Spleen (tissue), 11 donors: ENCODE measurements at regions not wholly inside any gene's neighbourhood (a gene's known extent, or its start where the extent isn't known, plus 50 kb on each side); places are given as distances from the start of the nearest gene placed in this dataset.

Source experiments
- DNase-seq: peaks from one replicate; pipeline ENCODE4 v3.0.0-alpha.2; 2020
- H3K27ac ChIP-seq, 8 donors: fragments of 200-600 bp; sonication (generic) in 7 of 8; 1 replicate in 4 of 8; 2 replicates in 4 of 8; pipeline versions ENCODE4 v1.5.0 to v1.8.0; 2016 to 2021; ENCODE audit warnings: inconsistent platforms in 4 of 8, mild to moderate bottlenecking in 4 of 8, moderate library complexity in 1 of 8
- H3K27me3 ChIP-seq, 7 donors: fragments of 200-600 bp; sonication (generic) in 6 of 7; replicated peaks in 1 of 7; 1 replicate in 4 of 7; 2 replicates in 3 of 7; pipeline versions ENCODE4 v1.5.0 to v1.8.0; 2016 to 2021; ENCODE audit warnings: inconsistent platforms in 3 of 7, mild to moderate bottlenecking in 1 of 7
- H3K36me3 ChIP-seq, 6 donors: fragments of 200-600 bp; sonication (generic) in 5 of 6; 1 replicate in 4 of 6; 2 replicates in 2 of 6; pipeline versions ENCODE4 v1.5.0 to v1.8.0; 2016 to 2021; ENCODE audit warnings: inconsistent platforms in 2 of 6
- H3K4me1 ChIP-seq, 6 donors: fragments of 200-600 bp; sonication (generic) in 5 of 6; 1 replicate in 3 of 6; 2 replicates in 3 of 6; pipeline versions ENCODE4 v1.5.0 to v1.8.0; 2016 to 2021; ENCODE audit warnings: inconsistent platforms in 3 of 6
- H3K4me3 ChIP-seq, 8 donors: fragments of 200-600 bp; sonication (generic) in 7 of 8; 1 replicate in 4 of 8; 2 replicates in 4 of 8; pipeline versions ENCODE4 v1.5.0 to v1.8.0; 2016 to 2021; ENCODE audit warnings: inconsistent platforms in 4 of 8, mild to moderate bottlenecking in 4 of 8, moderate library complexity in 2 of 8
- H3K9me3 ChIP-seq, 8 donors: fragments of 200-600 bp; sonication (generic) in 7 of 8; 1 replicate in 4 of 8; 2 replicates in 4 of 8; pipeline versions ENCODE4 v1.5.0 to v1.8.0; 2016 to 2021; ENCODE audit warnings: inconsistent platforms in 4 of 8
- POLR2A ChIP-seq, 3 donors: fragments of 450-650 bp; IDR thresholded peaks; one replicate each; pipeline ENCODE4 v1.5.1; 2017; ENCODE audit warnings: antibody characterized with exemption in 3 of 3, mild to moderate bottlenecking in 1 of 3
- POLR2AphosphoS5 ChIP-seq, 3 donors: sonication (generic); formaldehyde crosslinking; IDR thresholded peaks; one replicate each; pipeline ENCODE4 v1.5.1; 2017; ENCODE audit warnings: antibody characterized with exemption in 3 of 3
- WGBS, 5 donors: extraction: QIAGEN DNeasy Blood & Tissue Kit in 3 of 5; methylation state at CpG; one replicate each; pipeline versions ENCODE4 v1.1.5 to v1.1.7; 2013 to 2018; 5-methylcytosine and 5-hydroxymethylcytosine counted together
- intact Hi-C: fragments of 100-400 bp; cut with DNase I; formaldehyde crosslinking; loops from one replicate; pipeline ENCODE4 v1.15.0; 2023; ENCODE audit warnings: low total_unique reads
- TF ChIP-seq, protein P1 (sequence below), 11 experiments: fragments of 200-600 bp in 7 of 11; fragments of 450-650 bp in 4 of 11; sonication (generic) in 4 of 11; IDR thresholded peaks in 8 of 11; conservative IDR thresholded peaks in 3 of 11; 1 replicate in 7 of 11; 2 replicates in 4 of 11; pipeline versions ENCODE4 v1.4.0 to v1.8.0; 2016 to 2021; ENCODE audit warnings: antibody characterized with exemption in 11 of 11, inconsistent platforms in 4 of 11, mild to moderate bottlenecking in 1 of 11
- donor health status: healthy with polysubstance abuse.
- donor health status: DM: no; HTN: no; CAD: no; lungs with moderate emphysema.
- donor health status: DM: no; HTN: no; CAD: no.
- donor health status: Bipolar disorder and iron deficiency.
- donor health status: healthy.
- donor health status: DM: no; HTN: no; CAD: no.
- donor health status: DM: yes; HTN: yes; CAD: no.

DNA sequence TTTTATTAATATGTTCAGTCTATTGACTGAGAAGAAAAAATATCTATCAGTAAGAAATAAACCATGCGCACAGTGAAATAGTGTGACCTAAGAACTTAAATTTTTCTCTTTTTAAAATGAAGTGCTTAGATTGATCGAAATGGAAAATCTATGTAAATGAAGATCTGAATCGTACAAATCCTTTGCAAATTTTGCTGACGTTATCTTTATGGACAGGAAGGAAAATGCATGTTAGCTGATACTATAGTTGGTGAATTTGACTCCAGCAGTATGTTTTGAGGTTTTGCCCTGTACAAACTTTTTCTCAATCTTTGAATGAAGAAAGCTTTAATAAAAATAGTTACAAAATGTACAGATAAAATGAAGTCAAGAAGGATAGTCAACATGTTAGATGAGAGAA lies 82.9 kb downstream of the NRN1 start:
- intact Hi-C loops = no loop called here
- Histone ChIP-seq H3K36me3 (no peaks in the 10 kb centered on the region), H3K9me3 (peaks cover 0 to 25% (median 16%) of the 10 kb centered on the region in 8 donors), H3K27ac (no peak overlapping the region), H3K4me3 (no peak overlapping the region), H3K27me3 (peaks cover 0 to 5% (median 0%) of the 10 kb centered on the region in 7 donors), H3K4me1 (no peaks in the 10 kb centered on the region)
- DNase-seq = no peak
- TF ChIP-seq, protein P1, sequence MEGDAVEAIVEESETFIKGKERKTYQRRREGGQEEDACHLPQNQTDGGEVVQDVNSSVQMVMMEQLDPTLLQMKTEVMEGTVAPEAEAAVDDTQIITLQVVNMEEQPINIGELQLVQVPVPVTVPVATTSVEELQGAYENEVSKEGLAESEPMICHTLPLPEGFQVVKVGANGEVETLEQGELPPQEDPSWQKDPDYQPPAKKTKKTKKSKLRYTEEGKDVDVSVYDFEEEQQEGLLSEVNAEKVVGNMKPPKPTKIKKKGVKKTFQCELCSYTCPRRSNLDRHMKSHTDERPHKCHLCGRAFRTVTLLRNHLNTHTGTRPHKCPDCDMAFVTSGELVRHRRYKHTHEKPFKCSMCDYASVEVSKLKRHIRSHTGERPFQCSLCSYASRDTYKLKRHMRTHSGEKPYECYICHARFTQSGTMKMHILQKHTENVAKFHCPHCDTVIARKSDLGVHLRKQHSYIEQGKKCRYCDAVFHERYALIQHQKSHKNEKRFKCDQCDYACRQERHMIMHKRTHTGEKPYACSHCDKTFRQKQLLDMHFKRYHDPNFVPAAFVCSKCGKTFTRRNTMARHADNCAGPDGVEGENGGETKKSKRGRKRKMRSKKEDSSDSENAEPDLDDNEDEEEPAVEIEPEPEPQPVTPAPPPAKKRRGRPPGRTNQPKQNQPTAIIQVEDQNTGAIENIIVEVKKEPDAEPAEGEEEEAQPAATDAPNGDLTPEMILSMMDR (IDR thresholded peaks at IDR 0.05 in 8 of 11, conservative IDR thresholded peaks at IDR 0.05 in 3 of 11) = no peak
- no peak for TF ChIP-seq POLR2A (IDR thresholded peaks at IDR 0.05)
- TF ChIP-seq POLR2AphosphoS5 (IDR thresholded peaks at IDR 0.05) = no peak
- 80 to 93% (median 90%) methylated on average over 4 of the region's 4 CpGs for WGBS, 5 donors

DNA sequence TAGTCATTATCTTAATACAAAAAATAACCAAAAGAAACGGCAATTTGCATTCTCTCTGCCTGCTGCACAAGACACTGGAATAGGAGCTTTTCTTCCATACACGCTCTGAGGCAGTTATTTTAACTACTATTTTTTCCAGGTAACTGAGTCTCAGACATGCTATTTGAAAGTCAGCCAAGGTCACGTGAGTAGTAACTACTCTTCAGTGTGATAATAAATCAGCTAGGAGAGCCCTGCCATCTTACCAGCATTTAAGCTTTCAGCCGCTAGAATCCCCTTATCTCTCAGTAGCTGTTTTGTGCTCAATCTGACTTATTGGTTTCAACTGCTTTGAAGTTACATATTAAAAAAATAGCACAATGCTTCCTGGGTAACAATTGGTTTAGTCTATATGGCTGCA lies 84.5 kb downstream of the NRN1 start:
- TF ChIP-seq POLR2AphosphoS5 (IDR thresholded peaks at IDR 0.05) = no peak
- TF ChIP-seq, protein P1 (IDR thresholded peaks at IDR 0.05 in 8 of 11, conservative IDR thresholded peaks at IDR 0.05 in 3 of 11) = no peak
- no peak overlapping the region for H3K4me3 ChIP-seq
- no peaks in the 10 kb centered on the region for H3K36me3 ChIP-seq
- WGBS, 5 donors = 77 to 86% (median 82%) methylated on average over 4 of the region's 4 CpGs
- H3K27me3 ChIP-seq = peaks cover 0 to 5% (median 0%) of the 10 kb centered on the region in 7 donors
- DNase-seq = no peak
- intact Hi-C loops = no loop called here
- H3K4me1 ChIP-seq = no peaks in the 10 kb centered on the region
- H3K27ac ChIP-seq = no peak overlapping the region
- H3K9me3 ChIP-seq = peaks cover 0 to 25% (median 16%) of the 10 kb centered on the region in 8 donors

DNA sequence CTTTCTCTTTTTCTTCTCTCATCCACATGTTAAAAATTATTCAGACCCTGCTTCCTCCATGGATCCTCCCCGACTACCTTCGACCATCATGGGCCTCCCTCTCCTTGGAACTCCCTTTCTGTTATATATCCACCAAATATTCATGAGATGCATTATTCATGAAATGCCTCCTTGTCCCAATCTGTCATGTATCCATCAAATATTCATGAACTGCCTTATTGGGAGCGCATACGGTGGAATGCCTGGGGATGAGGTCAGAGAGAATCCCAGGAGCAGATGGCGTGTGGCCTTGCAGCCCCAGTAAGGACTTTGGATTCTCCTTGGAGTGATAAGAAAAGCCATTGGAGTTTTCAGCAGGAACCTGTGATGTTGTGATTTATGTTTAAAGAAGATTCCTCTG lies 97.0 kb downstream of the NRN1 start:
- Histone ChIP-seq H3K27ac (no peak overlapping the region), H3K4me1 (no peaks in the 10 kb centered on the region), H3K9me3 (peaks cover 0 to 1% (median 0%) of the 10 kb centered on the region in 8 donors), H3K27me3 (no peaks in the 10 kb centered on the region), H3K4me3 (no peak overlapping the region), H3K36me3 (no peaks in the 10 kb centered on the region)
- no peak for DNase-seq
- WGBS, 5 donors = 86 to 99% (median 91%) methylated on average over 5 of the region's 5 CpGs
- intact Hi-C loops = no loop called here
- TF ChIP-seq, protein P1 (IDR thresholded peaks at IDR 0.05 in 8 of 11, conservative IDR thresholded peaks at IDR 0.05 in 3 of 11) = no peak

DNA sequence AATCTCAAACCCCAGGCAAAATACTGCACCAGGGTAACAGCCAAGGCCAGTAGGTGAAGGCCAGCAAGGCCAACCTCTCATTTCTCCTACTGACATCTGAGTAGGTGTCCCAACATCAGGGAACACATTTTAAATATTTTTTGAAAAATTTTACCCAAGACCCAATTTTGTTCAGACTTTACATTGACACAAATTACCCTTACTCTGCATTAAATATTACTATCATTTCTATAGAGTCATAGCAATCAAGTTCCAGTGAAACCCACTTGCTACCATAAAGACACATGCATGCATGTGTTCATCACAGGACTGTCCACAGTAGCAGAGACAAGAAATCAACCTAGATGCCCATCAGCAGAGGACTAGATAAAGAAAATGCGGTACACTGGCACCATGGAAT lies 99.9 kb downstream of the NRN1 start:
- TF ChIP-seq, protein P1 (IDR thresholded peaks at IDR 0.05 in 8 of 11, conservative IDR thresholded peaks at IDR 0.05 in 3 of 11) = no peak
- TF ChIP-seq POLR2A (IDR thresholded peaks at IDR 0.05) = no peak
- no peak for DNase-seq
- Histone ChIP-seq H3K4me1 (no peaks in the 10 kb centered on the region), H3K27me3 (no peaks in the 10 kb centered on the region), H3K27ac (no peak overlapping the region), H3K36me3 (no peaks in the 10 kb centered on the region), H3K4me3 (no peak overlapping the region), H3K9me3 (no peaks in the 10 kb centered on the region)
- WGBS, 5 donors = 92 to 100% (median 94%) methylated on average over 1 of the region's 1 CpG
- intact Hi-C loops = no loop called here
